GM18519 (cell line): ENCODE measurements at regions not wholly inside any gene's neighbourhood (a gene's known extent, or its start where the extent isn't known, plus 50 kb on each side); places are given as distances from the start of the nearest gene placed in this dataset.

Experiments used
- ATAC-seq: cut with Tn5 transposase; IDR thresholded peaks from one replicate; pipeline ENCODE4 v1.9.1; 2021; ENCODE audit warnings: mild to moderate bottlenecking, moderate library complexity; ENCODE audit not compliant: unreplicated experiment, low FRiP score

- ATAC-seq: no peak
Measured at GRCh38 chr9:16322849-16323248, 547.6 kb downstream of the BNC2 start.

DNA sequence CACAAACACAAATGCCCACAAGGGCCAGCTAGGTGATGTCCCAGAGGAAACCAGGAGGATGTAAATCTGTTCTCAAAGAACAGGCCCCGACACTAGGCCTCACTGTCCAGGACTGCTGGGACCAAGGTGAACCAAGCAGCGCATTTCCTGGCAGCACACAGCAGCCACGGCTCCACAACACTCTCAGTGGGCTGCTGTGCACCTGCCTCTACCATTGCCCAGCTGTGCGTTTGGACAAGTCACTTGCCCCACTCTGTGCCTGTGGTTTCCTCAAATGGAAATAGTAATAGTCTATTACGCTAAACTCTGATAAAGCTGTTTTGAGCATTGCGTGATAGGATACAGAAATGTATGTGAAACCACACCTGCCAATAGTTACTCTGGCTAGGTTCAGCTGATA lies 544.5 kb downstream of the BNC2 start:
- ATAC-seq: no peak

DNA sequence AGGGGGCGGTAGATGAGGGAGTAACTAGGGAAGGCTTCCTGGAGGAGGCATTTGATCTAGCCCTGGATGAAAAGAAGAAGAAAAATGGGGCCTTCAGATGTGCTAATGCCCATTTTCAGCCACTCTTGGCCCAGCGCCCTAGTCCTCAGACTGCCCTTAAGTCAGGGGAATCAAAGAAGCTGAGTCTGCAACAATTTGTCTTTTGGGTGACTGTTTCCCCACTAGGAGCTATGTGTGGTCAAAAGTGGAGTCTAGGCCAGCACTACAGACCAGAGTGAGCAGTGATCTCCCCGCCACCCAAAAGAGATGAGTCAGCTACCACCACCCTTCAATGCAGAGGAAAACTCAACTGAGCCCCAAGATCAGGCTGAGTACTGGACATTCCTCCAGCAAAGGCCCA lies 542.1 kb downstream of the BNC2 start:
- ATAC-seq: no peak

DNA sequence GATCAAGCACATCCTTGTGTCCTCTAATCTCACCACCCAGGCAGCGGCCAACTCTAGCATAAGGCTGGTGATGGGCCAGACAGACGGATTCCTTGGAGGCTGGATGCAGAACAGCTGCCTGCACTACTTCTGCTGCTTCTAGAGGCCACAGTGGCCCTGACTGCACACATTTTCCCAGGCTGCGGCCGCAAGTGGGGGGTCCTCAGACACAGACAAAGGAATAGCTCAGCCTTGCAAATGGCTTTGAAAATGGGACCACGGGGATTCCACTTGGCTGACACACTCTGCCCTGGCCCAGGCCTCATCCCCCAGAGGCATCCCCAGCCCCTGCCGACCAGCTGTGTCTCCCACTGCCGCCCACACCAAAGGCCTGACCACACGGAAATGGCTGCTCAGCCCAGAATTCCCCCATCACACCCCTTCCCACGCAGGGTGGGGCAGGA lies 540.8 kb downstream of the BNC2 start:
- ATAC-seq: no peak

DNA sequence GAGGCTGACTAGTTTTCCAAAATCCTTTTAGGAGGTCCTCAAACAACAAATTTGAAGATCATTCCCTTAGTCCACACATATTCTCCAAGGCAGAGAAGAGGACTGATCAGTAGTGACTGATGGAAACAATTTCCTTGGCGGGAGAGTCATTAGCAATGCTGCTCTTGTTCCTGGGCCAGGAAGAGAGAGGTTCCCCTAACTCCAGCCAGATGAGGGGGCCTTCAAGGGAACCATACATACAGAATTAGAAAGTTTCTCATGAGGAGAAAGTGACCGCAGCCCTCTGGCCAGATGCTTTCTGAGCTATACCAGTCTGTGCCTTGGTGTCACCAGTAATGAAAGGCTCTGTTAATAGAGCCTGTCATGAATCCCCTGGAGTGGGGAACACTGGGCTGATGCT lies 539.4 kb downstream of the BNC2 start:
- no peak for ATAC-seq

DNA sequence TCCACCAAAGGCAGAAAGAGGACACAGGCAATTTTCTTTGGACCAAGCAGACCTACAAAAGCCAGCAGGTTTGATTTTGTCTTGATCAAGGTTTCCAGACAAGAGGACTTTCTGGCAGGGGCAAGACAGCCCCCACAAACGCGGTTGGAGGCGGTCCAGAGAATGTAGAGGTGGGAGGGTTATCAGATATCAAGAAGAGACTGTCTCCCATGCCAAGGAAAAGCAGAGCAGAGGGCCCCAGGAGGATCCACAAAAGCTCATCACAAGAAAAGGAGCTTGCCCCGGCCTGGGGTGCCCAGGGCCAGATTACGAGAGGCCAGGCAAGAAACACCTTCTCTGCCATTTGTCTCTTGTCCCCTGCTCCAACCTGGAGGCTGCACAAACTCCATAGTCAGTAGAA lies 538.9 kb downstream of the BNC2 start:
- no peak for ATAC-seq

- ATAC-seq: no peak
Measured at GRCh38 chr9:16333691-16334090, 536.8 kb downstream of the BNC2 start.

DNA sequence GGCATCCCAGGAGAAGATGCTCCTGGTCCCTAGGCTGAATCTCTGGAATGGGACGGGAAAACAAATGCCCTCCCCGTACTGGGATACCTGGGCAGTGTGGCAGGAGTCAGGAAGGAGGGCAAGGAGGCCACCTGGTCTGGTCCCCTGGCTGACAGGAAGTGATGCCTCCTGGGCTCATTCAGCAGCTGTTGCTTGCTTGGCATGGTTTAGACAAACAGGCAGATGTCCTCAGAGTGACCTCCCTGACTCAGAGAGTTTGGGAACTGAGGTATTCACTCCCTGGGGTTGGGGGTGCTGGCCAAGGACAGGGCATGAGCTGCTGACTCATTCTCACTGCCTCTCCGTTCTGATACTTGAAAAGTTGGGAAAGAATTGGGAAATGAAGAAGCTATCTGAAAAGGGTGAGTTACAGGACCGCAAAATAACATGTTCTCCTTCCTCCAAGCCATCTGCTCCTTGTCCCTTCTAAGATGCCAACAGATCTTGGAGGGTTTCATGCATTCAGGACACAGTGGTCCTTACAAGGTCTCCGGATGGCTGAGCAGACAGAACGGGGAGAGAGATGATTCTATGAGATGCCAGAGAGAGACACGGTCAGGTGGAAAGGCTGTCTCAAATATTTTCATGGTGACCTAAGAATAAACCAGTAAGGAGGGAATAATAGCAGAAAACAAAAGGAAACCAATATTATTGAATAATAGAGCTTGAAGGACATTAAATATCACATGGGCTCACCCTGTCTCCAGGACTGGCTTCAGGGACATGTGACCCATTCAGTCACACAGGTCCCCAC lies 534.5 kb downstream of the BNC2 start:
- no peak for ATAC-seq

- no peak for ATAC-seq
Measured at GRCh38 chr9:16336833-16337232, 533.6 kb downstream of the BNC2 start.

- ATAC-seq: no peak
Measured at GRCh38 chr9:16337322-16338029, 533.0 kb downstream of the BNC2 start.

- ATAC-seq: no peak
Measured at GRCh38 chr9:16341177-16341576, 529.3 kb downstream of the BNC2 start.

GRCh38 chr9:16342246-16343020 lies 528.0 kb downstream of the BNC2 start:
- ATAC-seq: no peak

- ATAC-seq: no peak
Measured at GRCh38 chr9:16343249-16344237, 526.9 kb downstream of the BNC2 start.

DNA sequence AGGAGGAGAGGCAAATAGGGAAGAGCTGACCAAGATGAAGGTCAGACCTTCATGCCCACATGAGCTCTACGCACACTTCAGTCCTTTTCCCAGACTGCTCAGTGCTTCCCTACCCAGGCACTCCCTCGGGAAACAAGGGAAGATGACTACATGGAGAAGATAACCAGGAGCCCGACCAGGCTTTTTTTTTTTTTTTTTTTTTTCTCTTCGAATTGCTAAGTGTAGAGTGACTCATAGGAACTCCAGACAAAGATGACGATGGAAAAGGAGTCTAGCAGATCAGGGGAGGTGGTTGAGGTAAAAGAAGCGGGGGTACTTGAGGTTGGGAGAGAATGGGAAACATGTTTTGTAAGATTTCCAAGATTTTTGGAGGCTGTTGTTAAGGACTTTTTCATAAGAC lies 526.1 kb downstream of the BNC2 start:
- no peak for ATAC-seq

GRCh38 chr9:16345902-16346301 lies 524.6 kb downstream of the BNC2 start:
- no peak for ATAC-seq

GRCh38 chr9:16347886-16348285 lies 522.6 kb downstream of the BNC2 start:
- no peak for ATAC-seq

DNA sequence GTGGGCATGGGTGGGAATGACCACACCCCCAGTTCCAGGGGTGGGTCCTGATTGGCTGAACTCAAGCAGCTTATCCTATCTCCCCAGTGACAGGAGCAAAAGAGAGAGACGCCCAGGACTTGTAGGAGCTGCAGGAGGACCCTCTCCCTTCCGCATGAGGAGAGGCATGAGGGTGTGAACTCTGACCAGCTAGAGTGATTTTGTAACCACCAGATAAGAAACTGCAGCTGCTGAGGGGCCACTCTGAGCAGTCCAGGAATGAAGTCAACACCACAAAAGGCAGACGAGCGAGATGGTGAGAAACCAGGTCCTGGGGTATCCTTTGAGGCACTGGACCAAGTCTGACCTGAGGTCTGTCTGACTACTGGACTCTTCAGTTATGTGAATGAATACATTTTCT lies 521.9 kb downstream of the BNC2 start:
- ATAC-seq: no peak

GRCh38 chr9:16352251-16352650 lies 518.2 kb downstream of the BNC2 start:
- ATAC-seq: no peak

GRCh38 chr9:16352791-16353401 lies 517.6 kb downstream of the BNC2 start:
- no peak for ATAC-seq
